ENCODE measurements at regions not wholly inside any gene's neighbourhood (a gene's known extent, or its start where the extent isn't known, plus 50 kb on each side); places are given as distances from the start of the nearest gene placed in this dataset.

- intact Hi-C loops (cut with DNase I; ENCODE audit: low total_unique reads), result no loop called here
- ATAC-seq, result no peak
Measured at GRCh38 chr5:174384509-174384947, 339.0 kb downstream of the NSG2 start.

GRCh38 chr5:174386306-174386705 lies 338.1 kb upstream of the MSX2 start:
- TF ChIP-seq CTCF (IDR thresholded peaks at IDR 0.05 in 4 of 5, conservative IDR thresholded peaks at IDR 0.05 in 1 of 5), result no peak
- no peak for TF ChIP-seq POLR2A (IDR thresholded peaks at IDR 0.05)
- Histone ChIP-seq H3K27me3 (peaks cover 0 to 11% (median 5%) of the 10 kb centered on the region in 3 donors), H3K36me3 (no peaks in the 10 kb centered on the region), H3K4me1 (no peaks in the 10 kb centered on the region), H3K4me3 (no peak overlapping the region), H3K27ac (no peak overlapping the region), H3K9me3 (no peaks in the 10 kb centered on the region)
- no peak for ATAC-seq
- in situ Hi-C loops (cut with MboI; ENCODE audit: low sequenced_read_pairs in 4 of 4) (no loop called here), intact Hi-C loops (cut with DNase I; ENCODE audit: low total_unique reads) (no loop called here)
- DNase-seq, result no peak

More at GRCh38 chr5:174384509-174384947, 339.0 kb downstream of the NSG2 start:
- Histone ChIP-seq H3K4me1 (no peaks in the 10 kb centered on the region), H3K4me3 (no peak overlapping the region), H3K36me3 (no peaks in the 10 kb centered on the region), H3K9me3 (no peaks in the 10 kb centered on the region), H3K27ac (no peak overlapping the region), H3K27me3 (peaks cover 0 to 11% (median 5%) of the 10 kb centered on the region in 3 donors)
- in situ Hi-C loops (cut with MboI; ENCODE audit: low sequenced_read_pairs in 4 of 4), result no loop called here
- DNase-seq, result no peak
- TF ChIP-seq CTCF (IDR thresholded peaks at IDR 0.05 in 4 of 5, conservative IDR thresholded peaks at IDR 0.05 in 1 of 5), result no peak
- no peak for TF ChIP-seq POLR2A (IDR thresholded peaks at IDR 0.05)

- TF ChIP-seq CTCF (IDR thresholded peaks at IDR 0.05 in 4 of 5, conservative IDR thresholded peaks at IDR 0.05 in 1 of 5), result no peak
- TF ChIP-seq POLR2A (IDR thresholded peaks at IDR 0.05), result no peak
- DNase-seq (no peak), ATAC-seq (no peak)
- intact Hi-C loops (cut with DNase I; ENCODE audit: low total_unique reads) (no loop called here), in situ Hi-C loops (cut with MboI; ENCODE audit: low sequenced_read_pairs in 4 of 4) (no loop called here)
- Histone ChIP-seq H3K27ac (no peak overlapping the region), H3K9me3 (no peaks in the 10 kb centered on the region), H3K4me3 (no peak overlapping the region), H3K27me3 (peaks cover 0 to 11% (median 5%) of the 10 kb centered on the region in 3 donors), H3K4me1 (no peaks in the 10 kb centered on the region), H3K36me3 (no peaks in the 10 kb centered on the region)
Measured at GRCh38 chr5:174386846-174387245, 337.5 kb upstream of the MSX2 start.

GRCh38 chr5:174387448-174387847 lies 336.9 kb upstream of the MSX2 start:
- no peaks in the 10 kb centered on the region for H3K9me3 ChIP-seq
- intact Hi-C loops (cut with DNase I; ENCODE audit: low total_unique reads) (no loop called here), in situ Hi-C loops (cut with MboI; ENCODE audit: low sequenced_read_pairs in 4 of 4) (no loop called here)
- no peak overlapping the region for H3K4me3 ChIP-seq
- no peak overlapping the region for H3K27ac ChIP-seq
- TF ChIP-seq POLR2A (IDR thresholded peaks at IDR 0.05), result no peak
- no peak for TF ChIP-seq CTCF (IDR thresholded peaks at IDR 0.05 in 4 of 5, conservative IDR thresholded peaks at IDR 0.05 in 1 of 5)
- no peaks in the 10 kb centered on the region for H3K4me1 ChIP-seq
- H3K36me3 ChIP-seq, result no peaks in the 10 kb centered on the region
- H3K27me3 ChIP-seq, result peaks cover 0 to 11% (median 5%) of the 10 kb centered on the region in 3 donors
- ATAC-seq (no peak), DNase-seq (no peak)

- DNase-seq (no peak), ATAC-seq (no peak)
- intact Hi-C loops (cut with DNase I; ENCODE audit: low total_unique reads) (no loop called here), in situ Hi-C loops (cut with MboI; ENCODE audit: low sequenced_read_pairs in 4 of 4) (no loop called here)
- Histone ChIP-seq H3K27ac (no peak overlapping the region), H3K9me3 (no peaks in the 10 kb centered on the region), H3K4me3 (no peak overlapping the region), H3K4me1 (no peaks in the 10 kb centered on the region), H3K27me3 (peaks cover 0 to 9% (median 0%) of the 10 kb centered on the region in 3 donors), H3K36me3 (no peaks in the 10 kb centered on the region)
- TF ChIP-seq CTCF (IDR thresholded peaks at IDR 0.05 in 4 of 5, conservative IDR thresholded peaks at IDR 0.05 in 1 of 5) (no peak), POLR2A (IDR thresholded peaks at IDR 0.05) (no peak)
Measured at GRCh38 chr5:174392892-174393291, 331.5 kb upstream of the MSX2 start.

Measured in gastrocnemius medialis (tissue), 4 donors.